ENCODE measurements at regions not wholly inside any gene's neighbourhood (a gene's known extent, or its start where the extent isn't known, plus 50 kb on each side); places are given as distances from the start of the nearest gene placed in this dataset.
"Not testable (repeated sequence)": the region's sequence is repeated elsewhere in the genome, so short reads cannot be mapped to it uniquely, and the experiment has no call there.

- DNase-seq, result no peak
These were observed 222.3 kb upstream of the ARL4C start for GRCh38 chr2:234719116-234719716.

- DNase-seq, result no peak
These were observed 219.4 kb upstream of the ARL4C start for GRCh38 chr2:234716271-234716670.

- DNase-seq, result no peak
These were observed 218.9 kb upstream of the ARL4C start for GRCh38 chr2:234715671-234716250.

GRCh38 chr2:234714711-234715110 is 217.8 kb upstream of the ARL4C start:
- no peak for DNase-seq

GRCh38 chr2:234712421-234712935 is 215.6 kb upstream of the ARL4C start:
- no peak for DNase-seq

GRCh38 chr2:234711308-234711707 is 214.4 kb upstream of the ARL4C start:
- no peak for DNase-seq

- DNase-seq, result no peak
These were observed 213.7 kb upstream of the ARL4C start for GRCh38 chr2:234710587-234710986.

- no peak for DNase-seq
These were observed 213.2 kb upstream of the ARL4C start for GRCh38 chr2:234710066-234710465.

GRCh38 chr2:234708717-234709116 is 211.8 kb upstream of the ARL4C start:
- DNase-seq, result no peak

GRCh38 chr2:234708091-234708683 is 211.3 kb upstream of the ARL4C start:
- DNase-seq, result no peak

GRCh38 chr2:234706086-234706485 is 209.2 kb upstream of the ARL4C start:
- DNase-seq, result no peak

- DNase-seq, result no peak
These were observed 208.2 kb upstream of the ARL4C start for GRCh38 chr2:234705108-234705507.

- no peak for DNase-seq
These were observed 206.4 kb upstream of the ARL4C start for GRCh38 chr2:234703258-234703657.

GRCh38 chr2:234702731-234703225 is 205.9 kb upstream of the ARL4C start:
- DNase-seq, result no peak

- DNase-seq, result no peak
These were observed 205.0 kb upstream of the ARL4C start for GRCh38 chr2:234701841-234702240.

- DNase-seq, result no peak
These were observed 204.5 kb upstream of the ARL4C start for GRCh38 chr2:234701421-234701820.

GRCh38 chr2:234699456-234699855 is 202.6 kb upstream of the ARL4C start:
- DNase-seq, result no peak

GRCh38 chr2:234697300-234697876 is 200.5 kb upstream of the ARL4C start:
- DNase-seq, result not testable (repeated sequence)

GRCh38 chr2:234695981-234696380 is 199.1 kb upstream of the ARL4C start:
- DNase-seq, result no peak

GRCh38 chr2:234694244-234695013 is 197.5 kb upstream of the ARL4C start:
- no peak for DNase-seq

- not testable (repeated sequence) for DNase-seq
These were observed 196.9 kb upstream of the ARL4C start for GRCh38 chr2:234693681-234694190.

- not testable (repeated sequence) for DNase-seq
These were observed 196.3 kb upstream of the ARL4C start for GRCh38 chr2:234693191-234693590.
